HG02973 (cell line): ENCODE measurements at regions not wholly inside any gene's neighbourhood (a gene's known extent, or its start where the extent isn't known, plus 50 kb on each side); places are given as distances from the start of the nearest gene placed in this dataset.

Experiments used
- ATAC-seq: cut with Tn5 transposase; IDR thresholded peaks from one replicate; pipeline ENCODE4 v1.9.1; 2021; ENCODE audit warnings: moderate library complexity; ENCODE audit not compliant: unreplicated experiment

- ATAC-seq = no peak
Measured at GRCh38 chr2:199629301-199629700, 171.6 kb upstream of the SATB2 start.

- ATAC-seq = no peak
Measured at GRCh38 chr2:199627417-199627816, 169.7 kb upstream of the SATB2 start.

- no peak for ATAC-seq
Measured at GRCh38 chr2:199624958-199625357, 167.2 kb upstream of the SATB2 start.

- no peak for ATAC-seq
Measured at GRCh38 chr2:199612509-199613130, 154.9 kb upstream of the SATB2 start.

GRCh38 chr2:199607914-199608313 lies 150.2 kb upstream of the SATB2 start:
- ATAC-seq = no peak

GRCh38 chr2:199606193-199606780 lies 148.5 kb upstream of the SATB2 start:
- no peak for ATAC-seq

- ATAC-seq = no peak
Measured at GRCh38 chr2:199603721-199604291, 146.1 kb upstream of the SATB2 start.

GRCh38 chr2:199602896-199603717 lies 145.4 kb upstream of the SATB2 start:
- no peak for ATAC-seq

GRCh38 chr2:199602271-199602895 lies 144.6 kb upstream of the SATB2 start:
- no peak for ATAC-seq

- ATAC-seq = no peak
Measured at GRCh38 chr2:199596549-199596948, 138.8 kb upstream of the SATB2 start.

GRCh38 chr2:199594443-199594842 lies 136.7 kb upstream of the SATB2 start:
- ATAC-seq = no peak

- no peak for ATAC-seq
Measured at GRCh38 chr2:199591826-199592225, 134.1 kb upstream of the SATB2 start.

GRCh38 chr2:199590321-199591203 lies 132.8 kb upstream of the SATB2 start:
- ATAC-seq = no peak

GRCh38 chr2:199589306-199589705 lies 131.6 kb upstream of the SATB2 start:
- no peak for ATAC-seq

GRCh38 chr2:199588054-199588453 lies 130.3 kb upstream of the SATB2 start:
- ATAC-seq = no peak

- ATAC-seq = no peak
Measured at GRCh38 chr2:199586646-199587045, 128.9 kb upstream of the SATB2 start.

- ATAC-seq = no peak
Measured at GRCh38 chr2:199583676-199584075, 125.9 kb upstream of the SATB2 start.

GRCh38 chr2:199581935-199582360 lies 124.2 kb upstream of the SATB2 start:
- no peak for ATAC-seq

GRCh38 chr2:199581408-199581807 lies 123.7 kb upstream of the SATB2 start:
- no peak for ATAC-seq

- ATAC-seq = no peak
Measured at GRCh38 chr2:199575416-199575815, 117.7 kb upstream of the SATB2 start.
